OCI-LY1 (cell line): ENCODE measurements at regions not wholly inside any gene's neighbourhood (a gene's known extent, or its start where the extent isn't known, plus 50 kb on each side); places are given as distances from the start of the nearest gene placed in this dataset.

Experiments used
- CTCF ChIP-seq: fragments of 200-600 bp; sonication (generic), shearing (Covaris generic); IDR thresholded peaks from 2 replicates; pipeline ENCODE4 v1.5.1; 2017; ENCODE audit warnings: mild to moderate bottlenecking, antibody characterized with exemption, low read length, moderate library complexity, mixed read lengths
- EZH2 ChIP-seq: fragments of 200-600 bp; sonication (generic), shearing (Covaris generic); IDR thresholded peaks from 2 replicates; pipeline ENCODE4 v1.8.0; 2017; ENCODE audit warnings: borderline replicate concordance, mixed run types, mild to moderate bottlenecking, antibody characterized with exemption, low read length, moderate library complexity, mixed read lengths

DNA sequence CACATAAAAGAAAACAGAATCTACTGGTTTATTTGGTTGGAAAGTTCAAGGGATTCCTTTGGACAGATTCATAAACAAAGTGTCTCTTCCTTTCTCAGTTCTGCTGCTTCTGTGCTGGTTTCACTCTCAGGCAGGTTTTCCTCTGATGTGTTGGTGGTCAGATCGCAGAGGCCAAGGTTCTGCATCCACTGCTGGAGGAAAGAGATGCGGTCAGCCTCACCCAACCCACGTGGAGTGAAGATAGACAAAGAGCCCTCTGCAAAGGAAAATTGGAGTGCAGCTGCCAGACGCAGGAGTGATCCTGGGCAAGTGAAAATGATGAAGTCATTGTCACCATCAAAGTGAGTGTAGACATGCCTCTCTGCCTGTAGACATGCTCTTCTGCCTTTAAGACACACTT lies 352.0 kb downstream of the TSHZ3 start:
- TF ChIP-seq CTCF (no peak), EZH2 (no peak)
